ENCODE measurements at regions not wholly inside any gene's neighbourhood (a gene's known extent, or its start where the extent isn't known, plus 50 kb on each side); places are given as distances from the start of the nearest gene placed in this dataset.

GRCh38 chr2:172225786-172226185 is 123.1 kb upstream of the DLX2 start:
- H3K27me3 ChIP-seq (ENCODE audit: control insufficient read depth in 3 of 3, insufficient read depth in 3 of 3, low read depth in 1 of 3, low read length in 3 of 3): no peaks in the 10 kb centered on the region
- no peak overlapping the region for H3K4me3 ChIP-seq (ENCODE audit: low read length in 2 of 2)
- H2AFZ ChIP-seq (ENCODE audit: low read length): no peak overlapping the region
- no peak overlapping the region for H3K9ac ChIP-seq (ENCODE audit: low read depth, low read length, poor library complexity)
- no peak overlapping the region for H3K23ac ChIP-seq (ENCODE audit: low read depth, low read length, poor library complexity)
- no peaks in the 10 kb centered on the region for H3K36me3 ChIP-seq (replicated peaks in 1 of 2; ENCODE audit: control insufficient read depth in 2 of 2, insufficient read depth in 2 of 2, low read length in 2 of 2)
- H3K27ac ChIP-seq (replicated peaks; ENCODE audit: low read length): no peak overlapping the region
- no peak overlapping the region for H3K18ac ChIP-seq (ENCODE audit: low read length)
- no peak overlapping the region for H3K14ac ChIP-seq (ENCODE audit: low read length)
- no peak overlapping the region for H2BK15ac ChIP-seq (ENCODE audit: low read length)
- no peak overlapping the region for H4K8ac ChIP-seq (ENCODE audit: low read depth, low read length)
- no peak for DNase-seq (ENCODE audit: low spot score)
- H2BK5ac ChIP-seq (ENCODE audit: low read length): no peak overlapping the region
- H3K9me3 ChIP-seq (replicated peaks in 1 of 2; ENCODE audit: control insufficient read depth in 2 of 2, insufficient read depth in 1 of 2, low read depth in 1 of 2, low read length in 2 of 2): no peaks in the 10 kb centered on the region
- no peak overlapping the region for H3K4me2 ChIP-seq (ENCODE audit: insufficient read depth, low read length, poor library complexity, severe bottlenecking)
- no peak overlapping the region for H3K4ac ChIP-seq (ENCODE audit: low read length)
- H3K79me1 ChIP-seq (ENCODE audit: low read depth, low read length): no peaks in the 10 kb centered on the region
- H2BK120ac ChIP-seq (ENCODE audit: low read depth, low read length): no peak overlapping the region
- no peak overlapping the region for H4K91ac ChIP-seq (ENCODE audit: low read depth, low read length, poor library complexity)
- no peak overlapping the region for H2AK5ac ChIP-seq (ENCODE audit: low read depth, low read length)
- peaks cover 0 to 1% of the 10 kb centered on the region in 2 donors for H3K4me1 ChIP-seq (ENCODE audit: control insufficient read depth in 2 of 2, insufficient read depth in 1 of 2, low read depth in 1 of 2, low read length in 2 of 2)
- H2BK12ac ChIP-seq (ENCODE audit: low read length): no peak overlapping the region
- WGBS, 2 donors (ENCODE audit: extremely low coverage in 2 of 2, insufficient read length in 2 of 2, insufficient replicate concordance in 1 of 2): no CpG with 5 or more reads among the region's 3 CpGs

- no CpG with 5 or more reads among the region's 9 CpGs for WGBS, 2 donors (ENCODE audit: extremely low coverage in 2 of 2, insufficient read length in 2 of 2, insufficient replicate concordance in 1 of 2)
Observed at GRCh38 chr2:172226244-172227061, 123.8 kb upstream of the DLX2 start.

GRCh38 chr2:172227719-172228118 is 125.0 kb upstream of the DLX2 start:
- Histone ChIP-seq H3K4me3 (ENCODE audit: low read length in 2 of 2) (no peak overlapping the region), H3K18ac (ENCODE audit: low read length) (no peak overlapping the region), H2BK5ac (ENCODE audit: low read length) (no peak overlapping the region), H3K36me3 (replicated peaks in 1 of 2; ENCODE audit: control insufficient read depth in 2 of 2, insufficient read depth in 2 of 2, low read length in 2 of 2) (no peaks in the 10 kb centered on the region), H3K14ac (ENCODE audit: low read length) (no peak overlapping the region), H2AFZ (ENCODE audit: low read length) (no peak overlapping the region), H3K27me3 (ENCODE audit: control insufficient read depth in 3 of 3, insufficient read depth in 3 of 3, low read depth in 1 of 3, low read length in 3 of 3) (no peaks in the 10 kb centered on the region), H3K23ac (ENCODE audit: low read depth, low read length, poor library complexity) (no peak overlapping the region), H3K4me2 (ENCODE audit: insufficient read depth, low read length, poor library complexity, severe bottlenecking) (no peak overlapping the region), H4K8ac (ENCODE audit: low read depth, low read length) (no peak overlapping the region), H3K27ac (replicated peaks; ENCODE audit: low read length) (no peak overlapping the region), H3K79me1 (ENCODE audit: low read depth, low read length) (no peaks in the 10 kb centered on the region), H2BK15ac (ENCODE audit: low read length) (no peak overlapping the region), H3K4ac (ENCODE audit: low read length) (no peak overlapping the region), H4K91ac (ENCODE audit: low read depth, low read length, poor library complexity) (no peak overlapping the region), H3K4me1 (ENCODE audit: control insufficient read depth in 2 of 2, insufficient read depth in 1 of 2, low read depth in 1 of 2, low read length in 2 of 2) (peaks cover 10 to 12% of the 10 kb centered on the region in 2 donors), H2BK120ac (ENCODE audit: low read depth, low read length) (no peak overlapping the region), H3K9me3 (replicated peaks in 1 of 2; ENCODE audit: control insufficient read depth in 2 of 2, insufficient read depth in 1 of 2, low read depth in 1 of 2, low read length in 2 of 2) (no peaks in the 10 kb centered on the region), H3K9ac (ENCODE audit: low read depth, low read length, poor library complexity) (no peak overlapping the region), H2AK5ac (ENCODE audit: low read depth, low read length) (no peak overlapping the region), H2BK12ac (ENCODE audit: low read length) (no peak overlapping the region)
- no peak for DNase-seq (ENCODE audit: low spot score)
- no CpG with 5 or more reads among the region's 4 CpGs for WGBS, 2 donors (ENCODE audit: extremely low coverage in 2 of 2, insufficient read length in 2 of 2, insufficient replicate concordance in 1 of 2)

More at GRCh38 chr2:172226244-172227061, 123.8 kb upstream of the DLX2 start:
- no peaks in the 10 kb centered on the region for H3K9me3 ChIP-seq (replicated peaks in 1 of 2; ENCODE audit: control insufficient read depth in 2 of 2, insufficient read depth in 1 of 2, low read depth in 1 of 2, low read length in 2 of 2)
- no peak overlapping the region for H2AFZ ChIP-seq (ENCODE audit: low read length)
- no peak overlapping the region for H2AK5ac ChIP-seq (ENCODE audit: low read depth, low read length)
- no peak overlapping the region for H3K4ac ChIP-seq (ENCODE audit: low read length)
- no peak overlapping the region for H3K27ac ChIP-seq (replicated peaks; ENCODE audit: low read length)
- no peak overlapping the region for H2BK5ac ChIP-seq (ENCODE audit: low read length)
- no peak overlapping the region for H2BK120ac ChIP-seq (ENCODE audit: low read depth, low read length)
- no peak for DNase-seq (ENCODE audit: low spot score)
- no peak overlapping the region for H3K4me2 ChIP-seq (ENCODE audit: insufficient read depth, low read length, poor library complexity, severe bottlenecking)
- no peak overlapping the region for H3K18ac ChIP-seq (ENCODE audit: low read length)
- H3K4me3 ChIP-seq (ENCODE audit: low read length in 2 of 2): no peak overlapping the region
- H3K14ac ChIP-seq (ENCODE audit: low read length): no peak overlapping the region
- no peak overlapping the region for H4K91ac ChIP-seq (ENCODE audit: low read depth, low read length, poor library complexity)
- no peak overlapping the region for H3K9ac ChIP-seq (ENCODE audit: low read depth, low read length, poor library complexity)
- no peaks in the 10 kb centered on the region for H3K79me1 ChIP-seq (ENCODE audit: low read depth, low read length)
- no peaks in the 10 kb centered on the region for H3K36me3 ChIP-seq (replicated peaks in 1 of 2; ENCODE audit: control insufficient read depth in 2 of 2, insufficient read depth in 2 of 2, low read length in 2 of 2)
- H4K8ac ChIP-seq (ENCODE audit: low read depth, low read length): no peak overlapping the region
- no peak overlapping the region for H2BK15ac ChIP-seq (ENCODE audit: low read length)
- no peak overlapping the region for H2BK12ac ChIP-seq (ENCODE audit: low read length)
- H3K27me3 ChIP-seq (ENCODE audit: control insufficient read depth in 3 of 3, insufficient read depth in 3 of 3, low read depth in 1 of 3, low read length in 3 of 3): no peaks in the 10 kb centered on the region
- peaks cover 0 to 7% of the 10 kb centered on the region in 2 donors for H3K4me1 ChIP-seq (ENCODE audit: control insufficient read depth in 2 of 2, insufficient read depth in 1 of 2, low read depth in 1 of 2, low read length in 2 of 2)
- H3K23ac ChIP-seq (ENCODE audit: low read depth, low read length, poor library complexity): no peak overlapping the region

GRCh38 chr2:172228177-172228808 is 125.6 kb upstream of the DLX2 start:
- Histone ChIP-seq H2BK12ac (ENCODE audit: low read length) (no peak overlapping the region), H3K9me3 (replicated peaks in 1 of 2; ENCODE audit: control insufficient read depth in 2 of 2, insufficient read depth in 1 of 2, low read depth in 1 of 2, low read length in 2 of 2) (no peaks in the 10 kb centered on the region), H3K79me1 (ENCODE audit: low read depth, low read length) (no peaks in the 10 kb centered on the region), H3K4me3 (ENCODE audit: low read length in 2 of 2) (no peak overlapping the region), H3K36me3 (replicated peaks in 1 of 2; ENCODE audit: control insufficient read depth in 2 of 2, insufficient read depth in 2 of 2, low read length in 2 of 2) (no peaks in the 10 kb centered on the region), H2AFZ (ENCODE audit: low read length) (no peak overlapping the region), H3K27ac (replicated peaks; ENCODE audit: low read length) (no peak overlapping the region), H3K18ac (ENCODE audit: low read length) (no peak overlapping the region), H2BK15ac (ENCODE audit: low read length) (no peak overlapping the region), H4K8ac (ENCODE audit: low read depth, low read length) (no peak overlapping the region), H3K4me1 (ENCODE audit: control insufficient read depth in 2 of 2, insufficient read depth in 1 of 2, low read depth in 1 of 2, low read length in 2 of 2) (peaks cover 13 to 14% of the 10 kb centered on the region in 2 donors), H2BK120ac (ENCODE audit: low read depth, low read length) (no peak overlapping the region), H3K14ac (ENCODE audit: low read length) (no peak overlapping the region), H3K23ac (ENCODE audit: low read depth, low read length, poor library complexity) (no peak overlapping the region), H3K9ac (ENCODE audit: low read depth, low read length, poor library complexity) (no peak overlapping the region), H3K4ac (ENCODE audit: low read length) (no peak overlapping the region), H2BK5ac (ENCODE audit: low read length) (no peak overlapping the region), H4K91ac (ENCODE audit: low read depth, low read length, poor library complexity) (no peak overlapping the region), H3K4me2 (ENCODE audit: insufficient read depth, low read length, poor library complexity, severe bottlenecking) (no peak overlapping the region), H3K27me3 (ENCODE audit: control insufficient read depth in 3 of 3, insufficient read depth in 3 of 3, low read depth in 1 of 3, low read length in 3 of 3) (no peaks in the 10 kb centered on the region), H2AK5ac (ENCODE audit: low read depth, low read length) (no peak overlapping the region)
- no CpG with 5 or more reads among the region's 10 CpGs for WGBS, 2 donors (ENCODE audit: extremely low coverage in 2 of 2, insufficient read length in 2 of 2, insufficient replicate concordance in 1 of 2)
- DNase-seq (ENCODE audit: low spot score): no peak
